Esophagus squamous epithelium (tissue), 4 donors: ENCODE measurements at regions not wholly inside any gene's neighbourhood (a gene's known extent, or its start where the extent isn't known, plus 50 kb on each side); places are given as distances from the start of the nearest gene placed in this dataset.

Experiments
- POLR2A ChIP-seq, 4 donors: fragments of 450-650 bp; IDR thresholded peaks; one replicate each; pipeline ENCODE4 v1.6.1; 2017; ENCODE audit warnings: antibody characterized with exemption in 4 of 4, mild to moderate bottlenecking in 4 of 4, moderate library complexity in 3 of 4
- TF ChIP-seq, protein P1 (sequence below), 6 experiments: fragments of 450-650 bp in 4 of 6; fragments of 200-600 bp in 2 of 6; sonication (generic) in 2 of 6; IDR thresholded peaks; one replicate each; pipeline ENCODE4 v1.5.1; 2016 to 2019; ENCODE audit warnings: antibody characterized with exemption in 6 of 6, mild to moderate bottlenecking in 4 of 6, moderate library complexity in 4 of 6

DNA sequence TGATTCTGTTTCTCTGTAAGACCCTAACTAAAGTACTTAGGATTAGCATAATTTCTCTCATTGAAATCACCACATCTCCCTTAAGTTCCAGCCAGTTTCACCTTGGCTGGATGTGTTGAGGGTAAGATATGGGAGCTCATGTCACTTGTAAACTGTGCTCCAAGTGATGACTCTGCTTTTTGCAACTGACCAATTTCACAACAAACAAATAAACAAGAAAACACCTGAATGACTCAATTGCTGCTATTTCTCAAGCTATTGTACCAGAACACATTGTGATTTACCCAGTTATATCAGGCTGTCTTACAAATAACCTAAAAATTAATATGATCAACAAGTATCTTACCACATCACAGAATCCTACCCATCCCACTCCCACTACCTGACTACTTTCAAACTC lies 379.1 kb upstream of the KIF2A start:
- TF ChIP-seq, protein P1, sequence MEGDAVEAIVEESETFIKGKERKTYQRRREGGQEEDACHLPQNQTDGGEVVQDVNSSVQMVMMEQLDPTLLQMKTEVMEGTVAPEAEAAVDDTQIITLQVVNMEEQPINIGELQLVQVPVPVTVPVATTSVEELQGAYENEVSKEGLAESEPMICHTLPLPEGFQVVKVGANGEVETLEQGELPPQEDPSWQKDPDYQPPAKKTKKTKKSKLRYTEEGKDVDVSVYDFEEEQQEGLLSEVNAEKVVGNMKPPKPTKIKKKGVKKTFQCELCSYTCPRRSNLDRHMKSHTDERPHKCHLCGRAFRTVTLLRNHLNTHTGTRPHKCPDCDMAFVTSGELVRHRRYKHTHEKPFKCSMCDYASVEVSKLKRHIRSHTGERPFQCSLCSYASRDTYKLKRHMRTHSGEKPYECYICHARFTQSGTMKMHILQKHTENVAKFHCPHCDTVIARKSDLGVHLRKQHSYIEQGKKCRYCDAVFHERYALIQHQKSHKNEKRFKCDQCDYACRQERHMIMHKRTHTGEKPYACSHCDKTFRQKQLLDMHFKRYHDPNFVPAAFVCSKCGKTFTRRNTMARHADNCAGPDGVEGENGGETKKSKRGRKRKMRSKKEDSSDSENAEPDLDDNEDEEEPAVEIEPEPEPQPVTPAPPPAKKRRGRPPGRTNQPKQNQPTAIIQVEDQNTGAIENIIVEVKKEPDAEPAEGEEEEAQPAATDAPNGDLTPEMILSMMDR (IDR thresholded peaks at IDR 0.05), result no peak
- no peak for TF ChIP-seq POLR2A (IDR thresholded peaks at IDR 0.05)
